Islet of Langerhans (tissue), 1 donor: ENCODE measurements at regions not wholly inside any gene's neighbourhood (a gene's known extent, or its start where the extent isn't known, plus 50 kb on each side); places are given as distances from the start of the nearest gene placed in this dataset.

Experiments
- FAIRE-seq: peaks from one replicate; lab custom pipeline; 2011; peaks lifted over from hg19 to GRCh38; lab: Jason Lieb, UNC

DNA sequence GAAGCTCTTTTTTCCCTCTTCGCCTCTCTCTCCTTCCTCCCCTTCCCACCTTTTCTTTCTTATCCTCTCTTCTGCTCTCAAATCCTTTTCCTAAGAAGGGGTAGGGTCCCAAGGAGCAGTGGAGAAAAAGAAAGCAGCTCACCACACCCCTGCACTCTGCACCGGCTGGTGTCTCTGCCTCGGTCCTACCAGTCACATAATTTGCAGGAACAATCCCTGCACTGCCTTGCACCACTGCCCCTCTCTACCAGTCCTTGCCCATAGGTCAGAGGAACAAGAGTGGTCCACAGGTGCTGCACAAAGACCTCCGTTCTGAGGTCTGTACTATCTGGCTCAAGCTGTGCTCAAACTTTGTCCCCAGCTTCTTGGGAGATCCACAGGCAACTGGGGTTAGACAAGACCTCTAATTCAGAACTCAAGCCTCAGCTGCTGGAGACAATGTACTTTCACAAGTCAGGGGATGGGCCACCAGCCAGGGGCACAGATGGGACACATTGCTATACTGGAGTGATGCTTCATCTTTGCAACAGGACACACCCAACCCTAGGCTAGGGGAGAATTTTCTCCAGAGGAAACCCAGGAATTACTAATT is 125.4 kb upstream of the ZNF507 start:
- no peak for FAIRE-seq

DNA sequence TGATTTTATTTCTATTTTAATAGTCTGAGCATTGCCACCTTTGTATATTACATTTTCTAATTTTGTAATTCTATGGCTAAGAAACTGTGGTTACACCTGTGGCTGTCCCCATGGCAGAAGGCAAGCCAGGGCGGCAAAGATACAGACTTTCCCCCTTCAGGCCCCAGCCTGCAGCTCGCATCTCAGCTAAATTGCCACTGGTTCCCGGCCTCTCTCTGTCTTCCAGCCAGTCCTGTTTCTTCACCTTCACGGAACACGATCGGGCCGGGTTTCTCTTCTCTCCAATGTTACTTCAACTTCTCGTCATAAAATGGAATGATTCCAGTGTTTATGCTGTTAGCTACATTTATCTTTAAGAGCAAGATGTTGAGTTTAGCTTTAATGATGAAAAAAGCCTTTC is 124.5 kb upstream of the ZNF507 start:
- FAIRE-seq, result no peak

DNA sequence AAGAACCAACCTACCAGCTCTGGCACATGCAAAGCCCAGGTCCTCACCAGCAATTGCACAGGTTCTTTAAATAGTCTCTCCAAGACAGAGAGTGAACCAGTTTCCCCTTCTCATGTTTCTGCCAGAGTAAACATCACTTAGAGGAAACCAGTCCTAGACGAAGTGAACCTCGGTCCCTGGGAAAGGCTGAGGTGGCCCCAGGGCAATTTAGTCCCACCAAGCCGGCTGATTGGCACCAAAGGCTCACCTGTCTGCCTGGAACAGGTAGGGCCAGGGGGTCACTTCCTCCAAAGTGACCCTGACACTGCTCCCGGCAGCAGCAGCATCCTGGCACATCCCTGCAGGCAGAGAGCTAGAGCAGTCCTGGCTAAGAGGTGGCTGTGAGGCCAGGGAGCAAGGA is 122.9 kb upstream of the ZNF507 start:
- no peak for FAIRE-seq

- no peak for FAIRE-seq
These were observed 122.3 kb upstream of the ZNF507 start for GRCh38 chr19:32223106-32223505.

DNA sequence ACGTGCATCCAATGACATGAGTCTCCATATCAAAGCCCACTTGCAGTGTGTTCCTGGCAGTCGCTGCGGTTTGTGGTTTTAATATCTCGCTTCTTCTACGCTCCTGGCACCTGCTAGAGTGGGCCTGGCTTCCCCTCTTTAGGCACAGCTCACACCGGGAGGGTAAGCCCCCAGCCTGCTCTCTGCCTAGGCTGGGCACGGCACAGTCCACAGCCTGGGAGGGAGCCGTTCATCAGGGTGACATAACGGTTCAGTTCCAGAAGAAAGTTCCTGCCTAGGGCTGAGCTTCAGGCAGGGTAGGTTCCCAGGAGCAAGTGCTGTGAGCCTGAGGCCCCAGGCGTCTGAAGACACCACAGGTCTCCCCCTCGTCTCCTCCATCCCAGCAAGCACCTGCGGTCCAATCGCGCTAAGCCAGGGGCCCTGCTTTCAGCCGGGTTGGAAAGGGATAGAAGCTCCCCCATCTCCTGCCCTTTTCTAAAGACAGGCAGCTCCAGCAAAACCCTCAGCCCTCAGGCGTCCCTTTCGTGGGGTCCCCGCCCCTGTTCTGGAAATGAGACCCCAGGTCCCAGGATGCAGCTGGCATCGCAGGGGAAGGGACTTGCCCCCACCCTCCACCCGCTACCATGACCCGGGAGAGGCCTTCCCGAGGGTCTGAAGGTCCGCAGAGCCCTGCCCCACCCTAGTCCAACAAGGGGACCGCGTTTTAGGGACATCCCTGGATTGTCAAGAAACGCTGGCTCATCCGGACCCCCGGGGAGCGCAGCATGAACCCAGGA is 121.6 kb upstream of the ZNF507 start:
- FAIRE-seq, result no peak

- FAIRE-seq, result no peak
These were observed 120.8 kb upstream of the ZNF507 start for GRCh38 chr19:32224371-32225244.

DNA sequence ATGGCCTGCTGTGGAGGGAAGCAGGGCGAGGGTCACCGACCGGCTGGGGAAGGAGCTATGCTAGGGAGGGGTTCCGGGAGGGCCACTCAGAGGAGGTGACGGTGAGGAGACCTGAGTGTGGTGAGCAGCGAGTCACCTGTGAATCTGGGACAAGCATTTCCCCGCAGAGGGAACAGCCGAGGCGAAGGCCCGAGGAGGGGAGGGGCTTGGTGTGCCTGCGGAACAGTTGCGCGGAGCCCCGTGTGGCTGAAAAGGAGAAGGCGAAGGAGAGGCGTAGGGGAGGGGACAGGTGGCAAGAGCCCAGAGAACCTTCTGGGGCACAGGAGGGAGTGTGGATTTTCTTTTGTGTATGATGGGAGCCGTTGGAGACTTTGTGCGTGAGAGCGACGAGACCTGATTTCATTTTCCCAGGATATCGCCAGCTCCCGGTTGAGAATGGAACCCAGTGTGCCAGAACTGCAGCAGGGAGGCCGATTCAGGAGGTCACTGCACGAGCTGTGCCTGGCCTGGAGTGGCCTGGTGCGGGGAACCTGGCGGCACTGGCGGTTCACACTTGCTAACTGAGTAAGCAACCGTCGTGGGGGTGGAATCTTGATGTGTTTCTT is 117.7 kb upstream of the ZNF507 start:
- FAIRE-seq, result no peak

DNA sequence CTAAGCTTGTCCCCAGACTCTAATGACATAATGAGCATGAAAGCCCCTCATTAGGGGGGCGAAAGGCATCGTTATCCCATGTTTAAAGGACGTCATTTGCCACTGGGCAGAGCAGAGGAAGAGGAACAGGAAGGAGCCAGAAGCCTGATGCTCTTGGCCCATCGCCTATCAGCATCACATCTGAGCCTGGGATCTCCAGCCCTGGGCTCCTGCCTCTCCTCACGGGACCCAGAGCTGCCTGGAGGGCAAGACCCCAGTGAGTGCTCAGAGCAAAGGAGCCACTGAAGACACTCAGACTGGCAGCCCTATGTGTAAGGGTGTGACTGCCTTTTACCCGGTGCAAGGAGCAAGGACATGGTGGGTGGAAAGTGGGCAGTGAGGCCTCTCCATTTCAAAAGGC is 115.0 kb upstream of the ZNF507 start:
- FAIRE-seq, result no peak

GRCh38 chr19:32231020-32231419 is 114.4 kb upstream of the ZNF507 start:
- no peak for FAIRE-seq

DNA sequence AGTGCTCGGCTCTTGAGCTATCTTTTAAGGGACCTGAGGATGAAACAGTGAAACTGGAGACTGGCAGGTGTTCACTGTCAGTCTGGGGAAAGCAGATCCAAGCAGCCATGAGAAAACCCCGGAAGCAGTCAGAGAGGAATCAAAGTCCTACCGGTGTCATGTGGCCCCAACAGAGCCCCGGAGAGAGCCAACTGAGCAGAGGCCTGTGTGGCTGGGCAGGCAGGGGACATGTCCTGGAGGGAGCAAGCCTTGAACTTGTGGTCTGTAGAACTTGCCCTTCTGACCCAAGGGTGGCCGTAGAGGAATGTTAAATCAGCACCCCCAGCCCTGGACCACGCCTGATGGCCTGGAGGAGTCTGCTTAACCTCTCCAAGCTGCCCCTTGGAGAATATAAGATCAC is 113.7 kb upstream of the ZNF507 start:
- no peak for FAIRE-seq

DNA sequence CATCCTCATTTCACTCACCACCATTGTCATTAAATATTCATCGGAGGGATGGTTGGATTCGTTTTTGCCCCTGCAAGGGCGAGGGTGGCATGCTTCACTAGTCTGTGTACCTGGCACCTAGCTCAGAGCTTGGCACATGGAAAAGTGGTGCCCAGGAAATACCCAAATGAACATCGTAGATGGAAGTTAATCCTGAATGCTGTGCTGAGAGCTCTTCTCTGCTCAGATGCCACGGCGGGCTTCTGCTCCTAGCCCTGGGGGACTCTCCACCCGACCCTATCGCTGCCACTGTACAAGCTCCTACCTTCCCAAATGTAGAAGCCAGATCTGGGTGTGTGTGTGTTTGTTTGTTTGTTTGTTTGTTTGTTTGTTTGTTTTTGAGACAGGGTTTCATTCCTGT is 113.0 kb upstream of the ZNF507 start:
- FAIRE-seq, result no peak

DNA sequence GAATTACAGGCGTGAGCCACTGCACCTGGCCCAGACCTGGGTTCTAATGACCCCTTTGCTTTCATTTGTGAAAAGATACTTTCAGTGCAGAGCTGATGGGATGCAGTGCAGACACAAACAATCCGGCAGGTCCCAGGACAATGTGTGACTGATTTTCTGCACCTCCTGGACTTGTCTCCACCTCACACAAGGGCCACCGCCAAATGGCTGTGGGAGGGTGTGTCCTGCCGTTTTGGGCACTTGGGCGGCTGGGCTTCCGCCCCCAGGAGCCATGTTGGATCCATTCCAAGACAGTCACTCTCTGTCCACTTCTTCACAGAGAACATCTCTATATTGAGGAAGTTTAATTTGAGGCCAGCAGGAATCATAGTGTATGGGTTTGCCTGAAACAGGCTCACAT is 112.3 kb upstream of the ZNF507 start:
- no peak for FAIRE-seq

GRCh38 chr19:32233885-32234284 is 111.5 kb upstream of the ZNF507 start:
- FAIRE-seq, result no peak

- FAIRE-seq, result no peak
These were observed 110.7 kb upstream of the ZNF507 start for GRCh38 chr19:32234663-32235217.

DNA sequence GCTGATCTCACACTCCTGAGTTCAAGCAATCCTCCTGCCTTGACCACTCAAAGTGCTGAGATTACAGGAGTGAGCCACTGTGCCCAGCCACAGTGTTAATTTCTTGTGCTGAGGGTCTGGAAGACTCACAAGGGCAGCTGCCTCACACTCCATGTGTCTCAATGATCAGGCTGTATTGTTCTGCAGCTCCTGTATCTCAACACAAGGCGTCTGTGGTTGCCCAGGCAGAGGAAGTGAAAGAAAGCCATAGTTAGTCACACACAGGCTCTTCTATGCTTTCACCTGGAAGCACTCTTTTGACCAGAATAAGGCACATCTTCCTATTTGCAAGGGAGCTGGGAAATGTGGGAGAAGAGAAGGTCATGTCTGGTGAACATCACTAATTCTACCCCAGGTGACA is 107.3 kb upstream of the ZNF507 start:
- FAIRE-seq, result no peak

GRCh38 chr19:32240316-32240715 is 105.1 kb upstream of the ZNF507 start:
- no peak for FAIRE-seq

GRCh38 chr19:32241306-32241705 is 104.1 kb upstream of the ZNF507 start:
- FAIRE-seq, result no peak

- no peak for FAIRE-seq
These were observed 103.3 kb upstream of the ZNF507 start for GRCh38 chr19:32241932-32242710.

DNA sequence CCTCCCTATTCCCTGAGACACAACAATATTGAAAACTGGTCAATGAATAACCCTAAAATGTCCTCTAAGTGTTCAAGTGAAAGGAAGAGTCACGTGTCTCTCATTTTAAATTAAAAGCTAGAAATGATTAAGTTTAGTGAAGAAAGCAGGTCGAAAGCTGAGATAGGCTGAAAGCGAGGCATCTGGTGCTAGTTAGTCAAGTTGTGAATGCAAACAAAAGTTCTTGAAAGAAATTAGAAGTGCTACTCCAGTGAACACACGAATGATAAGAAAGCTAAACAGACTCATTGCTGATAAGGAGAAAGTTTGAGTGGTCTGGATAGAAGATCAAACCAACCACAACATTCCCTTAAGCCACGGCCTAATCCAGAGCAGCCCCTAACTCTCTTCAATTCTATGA is 99.4 kb upstream of the ZNF507 start:
- FAIRE-seq, result no peak

- FAIRE-seq, result no peak
These were observed 93.6 kb upstream of the ZNF507 start for GRCh38 chr19:32251634-32252332.

- FAIRE-seq, result no peak
These were observed 93.1 kb upstream of the ZNF507 start for GRCh38 chr19:32252333-32252669.
